HG02884 (cell line): ENCODE measurements at regions not wholly inside any gene's neighbourhood (a gene's known extent, or its start where the extent isn't known, plus 50 kb on each side); places are given as distances from the start of the nearest gene placed in this dataset.

ENCODE experiments used
- ATAC-seq: cut with Tn5 transposase; IDR thresholded peaks from one replicate; pipeline ENCODE4 v1.9.1; 2021; ENCODE audit warnings: mild to moderate bottlenecking, moderate library complexity; ENCODE audit not compliant: unreplicated experiment

DNA sequence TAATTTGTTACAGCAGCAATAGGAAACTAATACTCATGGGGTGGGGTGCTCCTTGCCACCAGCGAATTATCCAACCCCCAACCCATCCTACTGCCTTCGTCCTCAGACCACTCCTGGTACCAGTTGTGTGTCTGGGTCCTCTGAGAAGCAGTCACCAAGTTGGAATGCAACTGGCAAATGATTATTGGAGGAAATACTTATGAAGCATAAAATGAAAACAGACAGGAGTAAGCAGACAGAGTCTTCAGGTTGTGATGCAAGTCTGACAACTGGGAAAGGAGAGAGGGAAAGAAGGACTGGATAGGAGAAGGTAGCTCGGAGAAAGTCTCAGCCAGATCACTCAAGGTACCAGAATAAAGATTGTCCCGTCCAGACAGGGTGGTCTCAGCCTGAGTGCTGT lies 181.1 kb upstream of the ARID2 start:
- no peak for ATAC-seq

- no peak for ATAC-seq
Measured at GRCh38 chr12:45549337-45549902, 180.1 kb upstream of the ARID2 start.

DNA sequence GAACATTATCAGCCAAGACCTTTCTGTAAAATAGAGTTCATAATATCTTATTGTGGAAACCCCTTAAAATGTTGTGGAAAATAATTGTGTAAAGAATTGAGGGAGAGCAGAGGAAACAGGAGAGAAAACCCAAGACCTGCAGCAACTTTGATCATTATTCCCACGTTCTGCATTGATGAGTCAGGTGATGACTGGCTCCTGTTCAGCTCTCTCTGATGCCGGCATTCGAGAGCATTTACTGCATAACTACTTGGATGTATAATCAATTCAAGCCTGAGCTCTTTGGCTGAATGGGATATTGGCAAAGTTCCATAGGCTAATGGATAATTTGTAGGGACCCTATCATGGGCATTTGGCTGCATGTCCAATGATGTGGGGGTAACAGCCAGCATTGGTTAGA lies 176.3 kb upstream of the ARID2 start:
- ATAC-seq = no peak

GRCh38 chr12:45557016-45557415 lies 172.5 kb upstream of the ARID2 start:
- ATAC-seq = no peak

DNA sequence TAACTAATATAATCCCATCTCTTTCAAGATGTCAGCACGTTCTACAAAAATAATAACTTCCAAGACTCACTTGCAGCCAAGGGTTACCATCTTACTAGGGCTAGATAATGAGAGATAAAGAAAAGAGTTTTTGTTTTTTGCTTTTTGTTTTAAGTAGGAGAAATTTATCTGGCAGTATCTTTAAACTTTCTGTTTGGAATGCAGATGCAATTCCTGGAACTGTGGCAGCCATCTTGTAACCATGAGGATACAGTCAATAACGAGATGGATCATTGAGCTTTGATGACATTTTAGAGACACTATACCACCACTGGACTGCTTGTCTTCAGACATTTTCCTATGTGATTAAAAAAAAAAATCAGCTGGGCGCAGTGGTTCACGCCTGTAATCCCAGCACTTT lies 171.2 kb upstream of the ARID2 start:
- ATAC-seq = no peak

DNA sequence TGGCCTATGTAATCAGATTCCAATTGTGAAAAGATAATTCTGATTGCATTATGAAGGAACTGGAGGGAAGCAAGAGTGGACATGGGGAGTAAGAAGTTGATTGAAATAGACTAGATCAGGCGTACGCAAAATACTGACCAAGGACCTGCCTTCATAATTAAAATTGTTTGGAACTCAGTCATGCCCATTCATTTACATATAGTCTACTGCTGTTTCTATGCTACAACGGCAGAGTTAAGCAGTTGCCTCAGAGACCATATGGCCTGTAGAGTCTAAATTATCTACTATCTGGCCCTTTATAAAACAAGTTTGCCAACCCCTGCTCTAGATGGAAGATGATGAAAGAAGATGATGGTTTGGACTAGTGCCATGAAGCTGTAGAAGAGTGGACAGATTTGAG lies 170.0 kb upstream of the ARID2 start:
- ATAC-seq = no peak

DNA sequence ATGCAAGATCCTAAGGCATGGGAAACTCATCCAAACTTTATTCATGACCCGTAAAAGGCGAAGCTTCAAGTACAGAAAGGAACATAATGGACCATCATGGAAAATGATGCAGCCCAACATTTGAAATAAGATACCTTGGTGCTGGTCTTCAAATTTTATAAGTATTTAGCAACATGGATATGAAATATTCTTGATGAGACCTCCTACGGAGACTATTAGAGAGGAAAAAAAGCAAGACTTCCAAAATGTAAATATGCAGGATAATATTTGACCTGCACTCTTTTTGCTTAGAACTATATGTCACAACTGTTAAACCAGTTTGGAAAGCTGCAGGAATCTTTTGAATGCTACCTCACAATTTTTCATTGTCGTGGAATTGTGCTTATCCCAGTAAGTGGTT lies 168.8 kb upstream of the ARID2 start:
- no peak for ATAC-seq

DNA sequence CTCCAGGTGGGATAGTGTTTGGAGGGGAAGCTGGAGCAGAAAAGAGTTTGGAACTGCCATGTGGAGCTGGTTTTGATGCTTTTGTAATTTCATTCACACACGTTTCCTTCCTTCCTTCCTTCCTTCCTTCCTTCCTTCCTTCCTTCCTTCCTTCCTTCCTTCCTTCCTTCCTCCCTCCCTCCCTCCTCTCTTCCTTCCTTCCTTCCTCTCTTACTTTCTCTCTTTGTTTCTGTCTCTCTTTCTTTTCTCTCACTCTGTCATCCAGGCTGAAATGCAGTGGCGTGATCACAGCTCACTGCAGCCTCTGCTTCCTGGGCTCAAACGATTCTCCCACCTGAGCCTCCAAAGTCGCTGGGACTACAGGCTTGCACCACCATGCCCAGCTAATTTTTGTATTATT lies 168.0 kb upstream of the ARID2 start:
- ATAC-seq = no peak

GRCh38 chr12:45565590-45565989 lies 163.9 kb upstream of the ARID2 start:
- no peak for ATAC-seq

- no peak for ATAC-seq
Measured at GRCh38 chr12:45566257-45566656, 163.2 kb upstream of the ARID2 start.

DNA sequence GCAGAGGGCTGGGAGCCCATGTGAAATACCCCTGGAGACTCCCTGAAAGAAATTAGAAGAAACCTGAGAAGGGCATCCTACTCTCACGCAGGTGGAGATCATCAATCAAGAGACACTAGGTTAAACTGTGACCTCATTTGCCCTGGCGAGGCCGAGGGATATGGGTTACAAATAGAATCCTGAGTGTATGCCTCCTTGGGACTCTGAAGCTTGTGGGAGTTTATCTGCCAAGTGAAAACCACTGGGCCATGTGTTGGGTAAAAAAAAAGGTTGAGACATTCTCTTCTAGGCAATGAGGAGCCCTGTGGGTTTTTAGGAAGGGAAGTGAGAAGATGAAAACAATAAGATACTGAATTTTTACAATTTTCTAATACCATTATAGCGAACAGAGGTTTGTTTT lies 160.7 kb upstream of the ARID2 start:
- ATAC-seq = no peak

- ATAC-seq = no peak
Measured at GRCh38 chr12:45570501-45570900, 159.0 kb upstream of the ARID2 start.

GRCh38 chr12:45572114-45572513 lies 157.4 kb upstream of the ARID2 start:
- no peak for ATAC-seq

DNA sequence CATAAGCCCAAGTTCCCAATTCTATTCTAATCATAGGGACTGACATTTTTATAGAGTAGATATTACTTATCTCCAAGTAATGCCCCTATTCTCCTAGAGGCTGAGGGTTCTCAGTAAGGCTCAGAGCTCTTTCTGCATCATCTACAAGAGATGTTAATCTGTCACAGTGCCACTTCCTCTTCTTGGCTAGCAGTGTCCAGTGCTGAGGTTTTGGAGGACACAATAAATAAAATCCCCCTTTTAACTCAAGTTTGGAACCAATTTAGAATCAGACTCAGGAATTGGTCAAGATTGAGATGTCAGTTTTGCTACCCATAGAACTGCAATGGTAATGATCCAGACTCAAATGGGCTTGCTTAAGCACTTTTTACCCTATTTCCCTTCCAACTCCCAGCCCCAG lies 154.1 kb upstream of the ARID2 start:
- ATAC-seq = no peak

DNA sequence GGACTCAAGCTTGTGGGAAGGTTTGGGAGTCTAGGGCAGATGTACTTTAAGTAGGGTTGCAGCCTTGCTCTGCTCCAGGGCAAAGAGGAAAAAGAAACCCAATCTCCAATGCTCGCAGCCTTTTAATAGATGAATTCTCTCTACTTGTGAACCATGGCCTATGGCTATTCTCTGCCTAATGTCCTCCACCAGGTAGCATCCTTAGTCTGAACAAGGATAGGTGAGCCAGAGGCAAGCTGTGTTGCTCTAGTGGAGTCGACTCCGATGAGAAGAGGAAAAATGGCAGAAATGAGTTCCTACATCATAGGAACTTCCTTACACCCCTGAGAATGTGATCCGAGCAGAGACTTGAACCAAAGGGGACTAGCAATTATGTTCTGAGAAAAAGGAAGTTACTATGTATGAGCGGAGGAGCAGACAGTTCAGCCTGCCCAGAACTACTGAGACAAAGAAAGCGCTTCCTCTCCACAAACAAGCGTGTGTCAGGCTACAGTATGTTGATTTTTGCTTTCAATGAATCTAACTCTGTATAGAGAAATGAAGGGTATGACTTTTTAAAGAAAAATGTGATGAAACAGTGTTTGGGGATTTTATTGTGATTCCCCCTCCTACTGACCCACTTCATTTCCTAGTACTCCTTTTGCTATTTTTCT lies 153.6 kb upstream of the ARID2 start:
- ATAC-seq = peak; percentile 67

DNA sequence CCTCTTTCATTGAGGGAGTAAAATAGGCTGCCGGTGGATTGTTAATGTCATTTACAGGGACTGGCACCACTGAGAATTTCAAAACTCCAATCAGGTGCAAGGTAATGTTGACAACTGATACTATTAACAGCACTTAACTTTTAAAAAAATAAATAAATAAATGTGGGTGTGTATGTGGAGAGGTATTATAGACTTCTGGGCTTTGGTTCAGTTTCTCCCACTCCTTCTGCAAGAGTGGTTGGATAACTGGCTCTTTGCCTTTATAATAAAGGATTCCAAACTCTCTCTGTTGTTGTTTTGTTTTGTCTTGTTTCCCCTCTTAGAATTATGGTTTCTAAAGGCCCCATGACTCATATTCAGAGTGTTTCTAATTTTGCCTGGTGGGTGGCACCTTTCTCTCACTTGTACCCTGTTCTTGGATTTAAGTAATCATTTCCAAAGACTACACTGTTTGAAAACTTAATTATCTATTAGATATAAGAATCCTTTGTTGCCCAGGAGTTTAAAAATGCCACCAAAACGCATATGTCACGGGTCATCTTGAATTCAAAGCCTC lies 151.6 kb upstream of the ARID2 start:
- no peak for ATAC-seq

DNA sequence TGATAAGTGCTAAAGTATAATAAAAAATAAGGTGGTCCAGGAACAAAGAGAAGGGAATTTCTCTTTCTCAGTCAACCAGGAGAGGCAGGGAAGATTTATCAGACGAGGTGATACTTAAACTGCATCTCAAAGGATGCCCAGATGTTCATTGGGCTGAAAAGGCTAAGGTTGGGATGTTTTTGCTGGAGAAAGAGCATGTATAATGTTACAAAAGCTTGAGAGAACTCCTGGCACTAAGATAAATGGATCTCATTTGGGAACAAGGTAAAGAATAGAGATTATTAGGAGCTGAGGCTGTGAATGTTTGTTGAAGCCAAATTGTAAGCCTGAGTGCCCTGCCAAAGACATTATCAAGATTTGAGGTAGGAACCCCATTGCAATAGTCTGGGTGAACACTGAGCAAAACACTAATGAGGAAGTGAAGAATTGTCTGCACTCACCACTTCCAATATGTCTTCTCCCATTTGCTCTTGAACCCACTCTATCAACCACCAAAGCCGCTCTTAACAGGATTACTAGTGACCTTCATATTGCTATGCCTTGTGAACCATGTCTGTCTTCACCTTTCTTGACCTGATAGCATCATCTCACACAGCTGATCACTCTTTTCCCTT lies 149.0 kb upstream of the ARID2 start:
- ATAC-seq = no peak

DNA sequence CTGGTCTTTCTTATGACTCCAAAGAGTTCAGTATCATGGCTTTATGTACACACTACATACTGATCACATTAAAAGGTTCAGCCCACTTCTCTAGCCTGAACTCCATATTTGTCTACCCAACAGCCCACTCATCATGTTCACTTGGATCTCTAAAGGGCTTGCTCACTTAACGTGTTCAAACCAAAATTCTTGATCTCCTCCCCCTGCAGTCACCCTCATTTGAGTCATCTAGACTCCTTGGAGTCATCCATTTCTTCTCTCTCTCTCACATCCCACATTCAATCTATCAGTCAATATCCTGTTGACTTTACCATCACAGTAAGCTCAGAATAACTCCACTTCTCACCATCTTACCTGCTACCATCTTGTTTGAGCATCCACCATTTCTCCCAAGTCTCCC lies 148.4 kb upstream of the ARID2 start:
- ATAC-seq = no peak

DNA sequence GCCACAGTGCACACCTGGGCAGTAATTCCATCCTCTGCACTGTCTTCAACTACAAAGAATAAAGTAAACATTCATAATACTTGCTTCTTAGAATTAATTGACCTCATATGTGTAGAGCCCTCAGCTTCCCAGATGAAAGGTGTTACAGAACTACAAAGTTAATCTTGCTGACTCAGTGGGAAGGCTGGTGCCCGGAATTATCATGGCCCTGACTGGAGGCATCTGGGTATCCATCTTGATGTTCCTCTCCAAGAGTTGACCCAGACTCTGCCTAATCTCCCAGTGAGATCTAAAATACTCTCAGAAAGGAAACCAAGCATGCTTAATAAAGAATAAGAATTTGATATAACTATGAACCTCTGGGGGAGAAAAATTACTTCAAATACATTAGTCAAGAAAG lies 147.0 kb upstream of the ARID2 start:
- no peak for ATAC-seq

DNA sequence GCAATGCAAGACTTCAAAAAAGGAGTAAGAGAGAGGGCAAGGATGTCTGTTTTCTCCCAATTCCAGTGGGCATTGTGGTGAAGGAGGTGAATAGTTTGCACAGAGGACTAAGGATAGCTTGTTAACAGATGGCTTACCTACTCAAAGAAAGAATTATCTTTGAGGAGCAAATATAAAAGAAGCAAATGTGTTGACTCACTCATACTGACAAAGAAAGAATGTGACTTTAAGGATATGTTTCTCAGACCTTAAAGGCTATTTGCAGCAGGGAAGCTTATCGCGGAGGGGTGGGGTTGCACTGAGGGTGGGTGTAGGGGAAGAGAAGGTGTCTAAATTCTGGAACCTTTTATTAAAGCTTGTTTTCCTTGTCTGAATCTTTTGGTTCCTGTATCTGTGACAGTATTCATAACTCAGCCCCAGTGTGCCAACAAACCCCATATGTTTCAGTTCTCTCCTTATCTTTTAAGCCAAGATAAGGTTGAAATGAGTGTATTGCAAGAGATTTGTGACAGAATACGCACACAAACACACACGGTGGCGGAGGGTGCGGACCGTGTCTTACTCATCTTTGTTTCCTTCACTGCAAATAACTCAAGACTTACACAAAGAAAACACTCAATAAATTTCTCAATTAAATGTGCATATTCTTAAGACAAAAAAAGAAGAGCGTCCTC lies 146.4 kb upstream of the ARID2 start:
- no peak for ATAC-seq

GRCh38 chr12:45584336-45584735 lies 145.2 kb upstream of the ARID2 start:
- no peak for ATAC-seq
